Effector memory CD8-positive, alpha-beta T cell (primary cell): ENCODE measurements at regions not wholly inside any gene's neighbourhood (a gene's known extent, or its start where the extent isn't known, plus 50 kb on each side); places are given as distances from the start of the nearest gene placed in this dataset.
"Not testable (repeated sequence)": the region's sequence is repeated elsewhere in the genome, so short reads cannot be mapped to it uniquely, and the experiment has no call there.

ENCODE experiments used
- ATAC-seq: fragments of 150-1000 bp; cut with Tn5 transposase; replicated peaks from 2 replicates; pipeline ENCODE4 v1.10.0; 2021; ENCODE audit warnings: mild to moderate bottlenecking, moderate library complexity
- DNase-seq, 3 experiments: peaks; one replicate each; pipeline ENCODE4 v3.0.0; 2021
- H3K27ac Mint-ChIP-seq, 2 donors: one replicate each; pipeline ENCODE4 v1.8.0; 2022; ENCODE audit warnings: mild to moderate bottlenecking in 2 of 2, mixed read lengths in 2 of 2, moderate library complexity in 2 of 2
- H3K27me3 Mint-ChIP-seq, 2 donors: one replicate each; pipeline ENCODE4 v1.8.0; 2022; ENCODE audit warnings: mixed read lengths in 2 of 2
- H3K36me3 Mint-ChIP-seq: one replicate; pipeline ENCODE4 v1.8.0; 2022; ENCODE audit warnings: mild to moderate bottlenecking, moderate library complexity, mixed read lengths; ENCODE audit not compliant: insufficient read depth
- H3K4me1 Mint-ChIP-seq, 2 donors: one replicate each; pipeline ENCODE4 v1.8.0; 2022; ENCODE audit warnings: low read depth in 2 of 2, mixed read lengths in 2 of 2
- H3K4me3 Mint-ChIP-seq, 2 donors: one replicate each; pipeline ENCODE4 v1.8.0; 2022; ENCODE audit warnings: mild to moderate bottlenecking in 2 of 2, mixed read lengths in 2 of 2, moderate library complexity in 2 of 2
- H3K9me3 Mint-ChIP-seq, 2 donors: one replicate each; pipeline ENCODE4 v1.8.0; 2022; ENCODE audit warnings: mixed read lengths in 2 of 2

GRCh38 chr1:96214982-96215381, 506.6 kb upstream of the PTBP2 start:
- Mint-ChIP-seq H3K27me3 (no peaks in the 10 kb centered on the region), H3K4me3 (no peak overlapping the region), H3K4me1 (no peaks in the 10 kb centered on the region), H3K9me3 (peaks cover 5 to 7% of the 10 kb centered on the region in 2 donors), H3K27ac (no peak overlapping the region), H3K36me3 (no peaks in the 10 kb centered on the region)
- no peak for ATAC-seq
- no peak for DNase-seq

GRCh38 chr1:96220651-96221050, 500.9 kb upstream of the PTBP2 start:
- peaks cover 0 to 8% of the 10 kb centered on the region in 2 donors for H3K9me3 Mint-ChIP-seq
- no peak overlapping the region for H3K27ac Mint-ChIP-seq
- no peak for ATAC-seq
- no peak for DNase-seq
- H3K36me3 Mint-ChIP-seq, result no peaks in the 10 kb centered on the region
- no peaks in the 10 kb centered on the region for H3K4me1 Mint-ChIP-seq
- no peak overlapping the region for H3K4me3 Mint-ChIP-seq
- H3K27me3 Mint-ChIP-seq, result no peaks in the 10 kb centered on the region

GRCh38 chr1:96222701-96223100, 498.9 kb upstream of the PTBP2 start:
- Mint-ChIP-seq H3K9me3 (peaks cover 0 to 6% of the 10 kb centered on the region in 2 donors), H3K27me3 (no peaks in the 10 kb centered on the region), H3K27ac (no peak overlapping the region), H3K4me3 (no peak overlapping the region), H3K4me1 (no peaks in the 10 kb centered on the region), H3K36me3 (no peaks in the 10 kb centered on the region)
- ATAC-seq (no peak), DNase-seq (no peak)

GRCh38 chr1:96224229-96224628, 497.4 kb upstream of the PTBP2 start:
- not testable (repeated sequence) for H3K27me3 Mint-ChIP-seq

GRCh38 chr1:96233422-96233821, 488.2 kb upstream of the PTBP2 start:
- H3K4me1 Mint-ChIP-seq, result no peaks in the 10 kb centered on the region
- H3K27me3 Mint-ChIP-seq, result no peaks in the 10 kb centered on the region
- no peaks in the 10 kb centered on the region for H3K9me3 Mint-ChIP-seq
- no peak for DNase-seq
- H3K36me3 Mint-ChIP-seq, result peaks cover 2% of the 10 kb centered on the region
- H3K4me3 Mint-ChIP-seq, result no peak overlapping the region
- no peak for ATAC-seq
- H3K27ac Mint-ChIP-seq, result no peak overlapping the region

More at GRCh38 chr1:96224229-96224628, 497.4 kb upstream of the PTBP2 start:
- ATAC-seq, H3K9me3 Mint-ChIP-seq, H3K4me1 Mint-ChIP-seq, DNase-seq, H3K27ac Mint-ChIP-seq, H3K4me3 Mint-ChIP-seq, H3K36me3 Mint-ChIP-seq: not testable (repeated sequence)

GRCh38 chr1:96234299-96234698, 487.3 kb upstream of the PTBP2 start:
- peaks cover 2% of the 10 kb centered on the region for H3K36me3 Mint-ChIP-seq
- DNase-seq, result no peak
- no peak overlapping the region for H3K4me3 Mint-ChIP-seq
- no peak for ATAC-seq
- H3K27me3 Mint-ChIP-seq, result no peaks in the 10 kb centered on the region
- no peak overlapping the region for H3K27ac Mint-ChIP-seq
- H3K9me3 Mint-ChIP-seq, result no peaks in the 10 kb centered on the region
- H3K4me1 Mint-ChIP-seq, result no peaks in the 10 kb centered on the region

- no peaks in the 10 kb centered on the region for H3K9me3 Mint-ChIP-seq
- no peak overlapping the region for H3K27ac Mint-ChIP-seq
- ATAC-seq (no peak), DNase-seq (no peak)
- no peaks in the 10 kb centered on the region for H3K4me1 Mint-ChIP-seq
- no peaks in the 10 kb centered on the region for H3K27me3 Mint-ChIP-seq
- H3K36me3 Mint-ChIP-seq, result peaks cover 2% of the 10 kb centered on the region
- H3K4me3 Mint-ChIP-seq, result no peak overlapping the region
Observed at GRCh38 chr1:96236156-96236739, 485.3 kb upstream of the PTBP2 start.

- DNase-seq, result no peak
- Mint-ChIP-seq H3K27ac (no peak overlapping the region), H3K27me3 (no peaks in the 10 kb centered on the region), H3K36me3 (no peaks in the 10 kb centered on the region), H3K9me3 (no peaks in the 10 kb centered on the region), H3K4me1 (no peaks in the 10 kb centered on the region), H3K4me3 (no peak overlapping the region)
- no peak for ATAC-seq
Observed at GRCh38 chr1:96238426-96238825, 483.2 kb upstream of the PTBP2 start.

GRCh38 chr1:96240438-96240837, 481.1 kb upstream of the PTBP2 start:
- no peaks in the 10 kb centered on the region for H3K4me1 Mint-ChIP-seq
- H3K9me3 Mint-ChIP-seq, result no peaks in the 10 kb centered on the region
- DNase-seq (no peak), ATAC-seq (no peak)
- no peak overlapping the region for H3K27ac Mint-ChIP-seq
- no peaks in the 10 kb centered on the region for H3K36me3 Mint-ChIP-seq
- H3K27me3 Mint-ChIP-seq, result no peaks in the 10 kb centered on the region
- no peak overlapping the region for H3K4me3 Mint-ChIP-seq

- Mint-ChIP-seq H3K9me3 (peaks cover 0 to 11% of the 10 kb centered on the region in 2 donors), H3K27ac (no peak overlapping the region), H3K36me3 (no peaks in the 10 kb centered on the region), H3K4me3 (no peak overlapping the region), H3K4me1 (no peaks in the 10 kb centered on the region), H3K27me3 (no peaks in the 10 kb centered on the region)
- ATAC-seq (no peak), DNase-seq (no peak)
Observed at GRCh38 chr1:96253246-96254035, 468.1 kb upstream of the PTBP2 start.

GRCh38 chr1:96256130-96256790, 465.3 kb upstream of the PTBP2 start:
- Mint-ChIP-seq H3K27me3 (no peaks in the 10 kb centered on the region), H3K27ac (no peak overlapping the region)
- no peak for DNase-seq

GRCh38 chr1:96259399-96259798, 462.2 kb upstream of the PTBP2 start:
- H3K9me3 Mint-ChIP-seq, result peaks cover 9 to 13% of the 10 kb centered on the region in 2 donors
- H3K4me3 Mint-ChIP-seq, result no peak overlapping the region
- no peaks in the 10 kb centered on the region for H3K4me1 Mint-ChIP-seq
- DNase-seq, result no peak
- no peaks in the 10 kb centered on the region for H3K27me3 Mint-ChIP-seq
- H3K36me3 Mint-ChIP-seq, result no peaks in the 10 kb centered on the region
- no peak for ATAC-seq
- H3K27ac Mint-ChIP-seq, result no peak overlapping the region

More at GRCh38 chr1:96256130-96256790, 465.3 kb upstream of the PTBP2 start:
- no peak overlapping the region for H3K4me3 Mint-ChIP-seq
- H3K9me3 Mint-ChIP-seq, result peaks cover 13% of the 10 kb centered on the region in 2 donors
- H3K4me1 Mint-ChIP-seq, result no peaks in the 10 kb centered on the region
- no peaks in the 10 kb centered on the region for H3K36me3 Mint-ChIP-seq
- no peak for ATAC-seq

GRCh38 chr1:96281491-96281890, 440.1 kb upstream of the PTBP2 start:
- ATAC-seq (no peak), DNase-seq (no peak)
- H3K4me3 Mint-ChIP-seq, result no peak overlapping the region
- no peak overlapping the region for H3K27ac Mint-ChIP-seq
- H3K4me1 Mint-ChIP-seq, result no peaks in the 10 kb centered on the region
- H3K27me3 Mint-ChIP-seq, result no peaks in the 10 kb centered on the region
- H3K36me3 Mint-ChIP-seq, result no peaks in the 10 kb centered on the region
- H3K9me3 Mint-ChIP-seq, result peaks cover 10 to 14% of the 10 kb centered on the region in 2 donors

GRCh38 chr1:96290033-96290432, 431.6 kb upstream of the PTBP2 start:
- DNase-seq, result no peak
- peaks cover 0 to 9% of the 10 kb centered on the region in 2 donors for H3K9me3 Mint-ChIP-seq
- H3K36me3 Mint-ChIP-seq, result no peaks in the 10 kb centered on the region
- H3K4me1 Mint-ChIP-seq, result no peaks in the 10 kb centered on the region
- no peak for ATAC-seq
- no peak overlapping the region for H3K4me3 Mint-ChIP-seq
- H3K27ac Mint-ChIP-seq, result no peak overlapping the region
- H3K27me3 Mint-ChIP-seq, result no peaks in the 10 kb centered on the region
